ENCODE measurements at regions not wholly inside any gene's neighbourhood (a gene's known extent, or its start where the extent isn't known, plus 50 kb on each side); places are given as distances from the start of the nearest gene placed in this dataset.
"Not testable (repeated sequence)": the region's sequence is repeated elsewhere in the genome, so short reads cannot be mapped to it uniquely, and the experiment has no call there.

GRCh38 chr12:131332224-131332623, 378.5 kb downstream of the ADGRD1 start:
- H3K4me1 Mint-ChIP-seq (ENCODE audit: low read depth): no peaks in the 10 kb centered on the region
- H3K4me3 Mint-ChIP-seq: no peak overlapping the region
- DNase-seq: no peak
- no peak overlapping the region for H3K27ac Mint-ChIP-seq
- peaks cover 1% of the 10 kb centered on the region for H3K36me3 Mint-ChIP-seq (ENCODE audit: low read depth)
- H3K27me3 Mint-ChIP-seq (ENCODE audit: insufficient read depth): no peaks in the 10 kb centered on the region; the same call in none of the 2 replicates
- peaks cover 31% of the 10 kb centered on the region for H3K9me3 Mint-ChIP-seq
- no peak for TF ChIP-seq CTCF (IDR thresholded peaks at IDR 0.05)

DNA sequence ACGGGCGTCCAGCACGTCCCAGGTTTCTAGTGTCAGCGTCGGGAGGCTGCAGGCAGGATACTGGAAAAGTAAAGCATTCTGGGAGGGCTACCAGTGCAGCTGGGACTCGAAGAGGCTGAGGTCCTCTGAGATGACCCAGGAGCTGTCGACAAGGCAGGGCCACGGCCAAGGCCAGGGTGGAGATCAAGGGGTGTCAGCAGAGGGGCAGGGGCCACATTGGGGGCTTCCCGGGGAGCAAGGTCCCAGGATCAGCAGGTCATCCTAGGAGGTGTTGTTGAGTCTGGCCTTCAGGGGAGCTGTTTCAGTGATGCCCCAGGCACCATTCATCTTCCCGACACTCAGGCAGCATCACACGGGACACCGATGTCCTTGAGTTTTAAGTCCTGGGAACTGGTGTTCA, 377.8 kb upstream of the SFSWAP start:
- no peaks in the 10 kb centered on the region for H3K4me1 Mint-ChIP-seq (ENCODE audit: low read depth)
- H3K27ac Mint-ChIP-seq: no peak overlapping the region
- H3K9me3 Mint-ChIP-seq: peaks cover 30% of the 10 kb centered on the region
- no peak overlapping the region for H3K4me3 Mint-ChIP-seq
- H3K27me3 Mint-ChIP-seq (ENCODE audit: insufficient read depth): no peaks in the 10 kb centered on the region; the same call in none of the 2 replicates
- TF ChIP-seq CTCF (IDR thresholded peaks at IDR 0.05): no peak
- DNase-seq: no peak
- no peaks in the 10 kb centered on the region; the same call in 1 of the 2 replicates for H3K36me3 Mint-ChIP-seq (ENCODE audit: low read depth)

DNA sequence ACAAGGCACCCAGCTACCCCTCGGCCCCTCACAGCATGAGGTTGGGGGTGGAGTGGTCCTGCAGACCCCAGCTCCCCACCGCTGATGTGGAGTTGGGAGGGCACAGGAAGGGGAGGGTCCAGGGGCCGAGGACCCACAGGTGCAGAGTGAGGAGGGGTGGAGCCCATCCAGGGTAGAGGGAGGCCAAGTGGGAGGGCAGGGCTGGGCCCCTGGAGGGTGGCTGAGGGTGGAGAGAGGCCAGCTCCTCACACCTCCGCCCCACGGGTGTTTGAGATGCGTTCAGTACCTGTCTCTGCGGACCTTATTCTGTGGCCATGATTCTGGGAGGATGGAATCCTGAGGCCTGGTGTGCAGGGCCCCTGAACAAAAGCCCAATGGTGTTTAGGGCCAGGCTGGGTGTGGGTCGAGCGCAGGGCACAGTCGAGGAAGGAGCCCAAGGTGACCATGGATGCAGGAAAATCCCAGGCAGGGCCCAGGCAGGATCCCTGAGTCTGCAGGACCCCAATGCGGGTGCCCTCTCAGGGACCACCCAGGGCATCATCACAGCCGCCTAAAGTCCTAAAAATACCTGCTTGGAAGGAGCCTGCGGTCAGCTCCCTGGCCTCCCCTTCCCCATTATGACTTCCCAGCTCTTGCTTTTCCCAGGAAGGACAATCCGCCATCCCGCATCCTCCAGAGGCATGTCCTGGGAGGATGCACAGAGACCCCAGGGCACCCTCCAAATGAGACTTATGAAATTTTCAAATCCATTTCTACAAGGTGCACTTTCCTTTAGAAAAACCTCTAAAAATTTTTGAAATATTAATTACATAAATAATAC, 377.1 kb upstream of the SFSWAP start:
- no peak for TF ChIP-seq CTCF (IDR thresholded peaks at IDR 0.05)

DNA sequence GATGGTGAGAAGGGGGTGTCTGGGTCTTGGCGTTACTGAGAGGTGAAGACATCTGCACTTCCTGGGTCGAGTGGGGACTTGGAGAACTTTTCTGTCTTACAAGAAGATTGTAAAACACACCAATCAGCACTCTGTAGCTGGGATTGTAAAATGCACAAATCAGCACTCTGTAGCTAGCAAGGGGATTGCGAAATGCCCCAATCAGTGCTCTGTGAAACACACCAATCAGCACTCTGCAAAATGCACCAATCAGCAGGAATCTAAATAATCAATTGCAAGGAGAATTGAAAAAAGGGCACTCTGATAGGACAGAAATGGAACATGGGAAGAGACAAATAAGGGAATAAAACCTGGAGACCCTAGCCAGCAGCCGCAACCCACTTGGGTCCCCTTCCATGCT, 376.1 kb upstream of the SFSWAP start:
- no peak for TF ChIP-seq CTCF (IDR thresholded peaks at IDR 0.05)
- Mint-ChIP-seq H3K4me1 (ENCODE audit: low read depth) (no peaks in the 10 kb centered on the region), H3K9me3 (peaks cover 35% of the 10 kb centered on the region), H3K36me3 (ENCODE audit: low read depth) (no peaks in the 10 kb centered on the region; the same call in 1 of the 2 replicates), H3K27me3 (ENCODE audit: insufficient read depth) (no peaks in the 10 kb centered on the region; the same call in none of the 2 replicates), H3K27ac (no peak overlapping the region), H3K4me3 (no peak overlapping the region)
- DNase-seq: no peak

More for the DNA sequence above, 377.1 kb upstream of the SFSWAP start:
- H3K36me3 Mint-ChIP-seq (ENCODE audit: low read depth): no peaks in the 10 kb centered on the region; the same call in 1 of the 2 replicates
- H3K4me3 Mint-ChIP-seq: no peak overlapping the region
- no peaks in the 10 kb centered on the region for H3K4me1 Mint-ChIP-seq (ENCODE audit: low read depth)
- H3K9me3 Mint-ChIP-seq: peaks cover 35% of the 10 kb centered on the region
- DNase-seq: no peak
- no peak overlapping the region for H3K27ac Mint-ChIP-seq
- H3K27me3 Mint-ChIP-seq (ENCODE audit: insufficient read depth): no peaks in the 10 kb centered on the region; the same call in none of the 2 replicates

DNA sequence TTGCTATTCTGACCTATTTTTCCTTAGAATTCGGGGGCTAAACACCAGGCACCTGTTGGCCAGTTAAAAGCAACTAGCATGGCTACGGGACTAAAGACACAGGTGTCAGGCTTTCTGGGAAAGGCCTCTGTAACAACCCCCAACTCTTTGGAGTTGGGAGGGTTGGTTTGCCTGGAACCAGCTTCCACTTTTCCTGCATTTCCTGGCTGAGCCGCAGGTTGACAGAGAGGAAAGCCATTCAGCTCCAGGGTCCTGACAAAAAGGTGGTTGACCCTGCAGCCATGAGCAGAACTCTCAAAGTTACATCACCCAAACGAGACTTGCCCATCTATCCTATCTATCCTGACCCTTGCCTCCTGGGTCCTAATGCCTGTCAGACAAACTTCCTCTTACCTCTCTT, 375.4 kb upstream of the SFSWAP start:
- no peak overlapping the region for H3K4me3 Mint-ChIP-seq

GRCh38 chr12:131337861-131338260, 373.0 kb upstream of the SFSWAP start:
- H3K4me1 Mint-ChIP-seq (ENCODE audit: low read depth); H3K4me3 Mint-ChIP-seq; H3K27me3 Mint-ChIP-seq (ENCODE audit: insufficient read depth); DNase-seq; H3K36me3 Mint-ChIP-seq (ENCODE audit: low read depth); H3K27ac Mint-ChIP-seq: not testable (repeated sequence)
- peaks cover 19% of the 10 kb centered on the region for H3K9me3 Mint-ChIP-seq

More for the DNA sequence above, 375.4 kb upstream of the SFSWAP start:
- H3K27me3 Mint-ChIP-seq (ENCODE audit: insufficient read depth): no peaks in the 10 kb centered on the region; the same call in none of the 2 replicates
- H3K4me1 Mint-ChIP-seq (ENCODE audit: low read depth): no peaks in the 10 kb centered on the region
- no peak for TF ChIP-seq CTCF (IDR thresholded peaks at IDR 0.05)
- H3K9me3 Mint-ChIP-seq: peaks cover 34% of the 10 kb centered on the region
- no peaks in the 10 kb centered on the region; the same call in 1 of the 2 replicates for H3K36me3 Mint-ChIP-seq (ENCODE audit: low read depth)
- H3K27ac Mint-ChIP-seq: no peak overlapping the region
- DNase-seq: no peak
